Esophagus squamous epithelium (tissue), 4 donors: ENCODE measurements at regions not wholly inside any gene's neighbourhood (a gene's known extent, or its start where the extent isn't known, plus 50 kb on each side); places are given as distances from the start of the nearest gene placed in this dataset.

Experiments used
- CTCF ChIP-seq, 6 experiments: fragments of 450-650 bp in 4 of 6; fragments of 200-600 bp in 2 of 6; sonication (generic) in 2 of 6; IDR thresholded peaks; one replicate each; pipeline ENCODE4 v1.5.1; 2016 to 2019; ENCODE audit warnings: antibody characterized with exemption in 6 of 6, mild to moderate bottlenecking in 4 of 6, moderate library complexity in 4 of 6
- POLR2A ChIP-seq, 4 donors: fragments of 450-650 bp; IDR thresholded peaks; one replicate each; pipeline ENCODE4 v1.6.1; 2017; ENCODE audit warnings: antibody characterized with exemption in 4 of 4, mild to moderate bottlenecking in 4 of 4, moderate library complexity in 3 of 4

DNA sequence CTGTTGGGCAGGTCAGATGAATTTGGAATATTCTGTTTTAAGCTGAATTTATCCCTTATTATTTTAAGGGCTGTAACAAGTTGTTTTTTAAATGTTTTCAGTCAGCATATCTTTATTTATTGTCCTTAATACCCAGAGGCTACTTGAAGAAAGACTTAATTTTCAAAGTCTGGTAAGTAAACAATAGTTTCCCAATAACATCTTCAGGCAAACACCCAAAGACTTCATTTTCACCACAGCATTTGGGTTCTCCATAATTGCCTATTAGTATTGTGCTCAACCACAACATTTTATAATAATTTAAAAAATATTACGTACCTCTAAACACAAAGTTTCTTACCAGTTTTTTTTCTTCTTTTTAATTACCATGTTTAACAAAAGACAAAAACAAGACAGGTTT lies 60.0 kb upstream of the MKLN1 start:
- TF ChIP-seq POLR2A (IDR thresholded peaks at IDR 0.05) (no peak), CTCF (IDR thresholded peaks at IDR 0.05) (no peak)
